GM11168 (cell line): ENCODE measurements at regions not wholly inside any gene's neighbourhood (a gene's known extent, or its start where the extent isn't known, plus 50 kb on each side); places are given as distances from the start of the nearest gene placed in this dataset.

Experiments
- in situ Hi-C: fragments of 300-500 bp; cut with MboI; formaldehyde crosslinking; loops from one replicate; pipeline ENCODE4 v1.12.0; 2022; ENCODE audit warnings: low sequenced_read_pairs; ENCODE audit not compliant: unreplicated experiment

- in situ Hi-C loops: no loop called here
Observed at GRCh38 chr5:167463939-167464338, 827.5 kb upstream of the WWC1 start.

GRCh38 chr5:167466992-167467391 is 824.5 kb upstream of the WWC1 start:
- in situ Hi-C loops: no loop called here

GRCh38 chr5:167472566-167473108 is 818.8 kb upstream of the WWC1 start:
- in situ Hi-C loops: no loop called here

- in situ Hi-C loops: no loop called here
Observed at GRCh38 chr5:167478188-167478587, 813.3 kb upstream of the WWC1 start.

- in situ Hi-C loops: no loop called here
Observed at GRCh38 chr5:167479779-167480178, 811.7 kb upstream of the WWC1 start.

- in situ Hi-C loops: no loop called here
Observed at GRCh38 chr5:167481345-167481744, 810.1 kb upstream of the WWC1 start.

DNA sequence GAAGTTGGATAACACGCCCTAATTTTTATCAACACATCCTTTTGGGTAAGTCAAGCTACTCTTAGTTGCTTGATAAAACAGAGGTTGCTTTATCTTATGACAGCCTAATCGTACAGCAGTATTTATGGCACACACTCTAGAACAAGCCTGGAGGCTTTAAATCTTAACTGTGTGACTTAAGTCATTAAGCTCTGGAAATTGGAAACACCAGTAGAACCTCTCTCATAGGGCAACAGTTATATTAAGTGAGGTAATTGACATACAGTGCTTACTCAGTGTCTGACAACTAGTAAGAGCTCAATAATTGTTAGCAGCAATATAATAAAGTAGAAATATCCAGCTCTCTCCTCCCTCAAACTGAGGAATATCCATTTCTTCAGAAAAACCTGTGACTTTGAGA is 808.9 kb upstream of the WWC1 start:
- in situ Hi-C loops: no loop called here

DNA sequence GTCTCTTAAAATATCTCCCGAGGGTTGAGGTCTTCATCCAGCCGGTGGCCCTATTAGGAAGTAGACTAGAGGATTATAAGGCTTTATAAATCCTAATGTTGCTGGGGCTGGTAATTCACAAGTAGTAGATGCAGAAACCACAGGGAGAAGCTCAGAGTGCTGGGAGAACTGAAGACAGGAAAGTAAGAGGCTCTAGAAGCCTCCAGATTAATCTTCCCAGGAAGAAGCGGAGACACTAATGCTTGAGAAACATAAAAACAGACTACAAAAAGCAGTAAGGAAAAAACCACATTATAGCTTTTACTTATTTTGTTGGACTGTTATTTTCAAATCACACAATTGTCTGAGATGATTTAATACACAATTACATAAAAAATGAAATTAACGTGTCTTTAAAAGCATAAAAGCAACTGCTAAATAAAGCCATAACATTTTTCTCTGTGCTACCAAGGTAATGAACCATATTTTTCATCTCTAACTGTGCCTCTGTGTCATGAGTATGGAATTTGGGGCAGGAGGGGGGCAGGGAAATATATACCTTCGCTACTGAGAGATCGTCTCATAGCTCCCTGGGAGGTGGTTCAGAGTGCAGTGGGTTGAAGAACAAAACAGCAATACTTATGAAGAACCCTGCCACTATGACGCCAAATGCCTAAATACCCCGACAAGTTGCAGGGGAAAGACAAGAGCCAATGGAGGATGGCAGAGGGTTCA is 806.2 kb upstream of the WWC1 start:
- in situ Hi-C loops: no loop called here

DNA sequence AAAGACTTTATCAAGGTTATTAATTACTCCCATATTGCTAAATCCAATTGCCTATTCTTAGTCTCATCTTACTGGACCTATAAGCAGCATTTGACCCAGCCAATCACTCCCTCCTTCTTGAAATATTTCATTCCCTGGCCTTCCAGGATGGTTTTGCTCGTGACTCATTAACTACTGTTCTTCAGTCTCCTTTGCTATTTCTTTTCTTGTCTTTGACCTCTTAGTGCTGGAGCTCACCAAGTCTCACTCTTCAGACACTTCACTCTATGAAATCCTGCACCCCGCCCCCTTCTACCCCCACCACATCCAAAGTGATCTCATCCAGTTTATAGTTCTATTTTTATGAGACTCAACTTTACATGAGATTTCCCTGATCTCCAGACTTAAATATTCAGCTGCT is 803.1 kb upstream of the WWC1 start:
- in situ Hi-C loops: no loop called here

DNA sequence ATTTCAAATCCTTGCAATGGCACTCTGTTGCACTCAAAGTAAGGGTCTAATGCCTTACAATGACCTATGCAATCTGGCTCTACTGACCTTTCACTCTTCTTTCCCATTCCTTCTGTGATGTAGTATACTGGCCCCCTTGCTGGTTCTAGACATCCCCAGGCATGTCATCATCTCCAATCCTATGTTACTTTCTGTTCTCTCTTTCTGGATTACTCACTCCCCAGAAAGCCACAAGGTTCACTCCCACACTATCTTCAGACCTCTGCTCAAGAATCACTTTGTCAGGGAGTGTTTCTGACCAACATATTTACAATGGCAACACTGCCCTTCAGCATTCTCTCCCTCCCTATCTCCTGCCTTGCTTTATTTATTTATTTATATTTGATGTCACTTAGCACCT is 802.2 kb upstream of the WWC1 start:
- in situ Hi-C loops: no loop called here

DNA sequence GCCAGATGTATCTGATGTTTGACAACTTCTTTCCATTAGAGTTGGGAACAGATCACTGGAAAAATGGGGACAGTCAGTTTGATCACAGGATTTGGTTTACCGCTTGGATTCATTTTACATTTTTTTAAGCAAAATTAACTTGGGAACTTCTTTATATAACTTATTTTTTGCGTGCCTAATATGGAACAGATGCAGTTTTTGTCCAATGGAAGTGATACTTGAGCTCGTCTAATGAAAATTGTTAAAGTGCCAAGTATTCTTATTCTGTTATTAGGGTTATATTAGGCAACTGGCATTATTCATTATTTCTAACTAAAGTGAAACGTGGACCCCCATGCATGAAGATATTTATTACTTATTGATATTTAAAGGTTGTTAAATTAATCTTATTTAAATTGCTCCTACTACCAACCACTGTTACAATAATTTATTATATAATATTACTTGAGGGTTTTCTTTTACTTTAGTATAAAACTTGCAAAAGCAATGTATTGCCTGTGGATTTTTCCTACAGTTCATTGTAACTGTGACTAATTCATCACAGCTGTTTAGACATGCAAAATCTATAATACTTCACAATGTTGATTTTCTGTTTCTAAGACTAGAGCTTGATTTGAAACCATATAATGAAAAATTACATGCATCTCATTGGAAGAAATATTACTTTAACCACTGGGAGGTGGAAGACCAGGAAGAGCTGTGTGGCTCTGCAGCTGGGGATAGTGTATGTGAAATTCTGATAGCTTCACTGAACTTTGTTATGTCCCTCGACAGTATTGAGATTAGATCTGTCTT is 787.3 kb upstream of the WWC1 start:
- in situ Hi-C loops: no loop called here

DNA sequence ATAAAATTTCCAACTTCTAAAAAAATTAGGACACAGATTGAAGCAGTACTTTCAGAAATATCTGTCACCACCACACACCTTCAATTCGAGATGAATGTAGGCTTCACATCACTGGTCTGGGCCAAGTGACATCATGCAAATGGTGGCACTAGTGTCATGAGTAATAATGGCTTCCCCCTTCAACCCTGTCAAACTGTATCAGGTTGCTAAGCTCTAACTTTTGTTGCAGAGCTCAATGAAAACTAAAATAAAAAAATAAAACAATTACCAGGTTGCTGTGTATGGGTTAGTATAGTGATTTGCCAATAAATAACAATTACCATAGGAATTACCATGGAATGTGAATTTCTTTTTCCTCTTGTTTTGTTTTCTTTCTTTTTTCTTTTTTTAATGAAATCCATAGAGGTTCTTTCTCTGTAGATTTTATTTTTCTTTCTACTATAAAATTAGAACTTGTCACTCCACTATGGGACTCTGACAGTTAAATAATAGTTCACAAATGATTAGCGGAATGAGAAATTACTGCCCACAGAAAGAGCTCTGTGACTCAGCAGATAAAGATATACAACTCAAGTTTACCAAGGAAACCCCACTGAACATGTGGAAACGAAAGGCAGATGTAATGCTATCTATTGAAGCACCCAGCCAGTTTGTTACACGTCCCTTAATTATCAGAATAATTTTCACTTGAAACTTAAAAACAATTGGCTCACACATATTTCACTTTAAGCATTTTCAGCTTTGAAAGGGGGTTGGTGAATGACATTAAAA is 783.8 kb upstream of the WWC1 start:
- in situ Hi-C loops: no loop called here

DNA sequence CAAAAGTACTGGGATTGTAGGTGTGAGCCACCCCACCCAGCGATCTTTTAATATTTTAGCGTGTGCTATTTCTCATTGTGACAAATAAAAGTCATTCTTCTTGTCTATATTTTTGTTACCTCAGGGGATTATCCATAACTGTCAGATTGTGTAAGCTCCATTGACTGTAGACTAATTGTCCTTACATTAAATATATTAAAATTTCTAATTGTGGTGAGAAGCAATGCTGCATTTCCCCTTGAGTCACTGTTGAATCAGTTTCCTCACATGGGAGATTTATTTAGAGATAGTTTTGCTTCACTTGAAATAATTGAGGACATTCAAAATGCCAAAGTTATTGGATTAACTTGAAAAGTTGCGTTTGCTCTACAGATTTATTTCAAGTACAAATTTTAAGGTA is 782.4 kb upstream of the WWC1 start:
- in situ Hi-C loops: no loop called here

DNA sequence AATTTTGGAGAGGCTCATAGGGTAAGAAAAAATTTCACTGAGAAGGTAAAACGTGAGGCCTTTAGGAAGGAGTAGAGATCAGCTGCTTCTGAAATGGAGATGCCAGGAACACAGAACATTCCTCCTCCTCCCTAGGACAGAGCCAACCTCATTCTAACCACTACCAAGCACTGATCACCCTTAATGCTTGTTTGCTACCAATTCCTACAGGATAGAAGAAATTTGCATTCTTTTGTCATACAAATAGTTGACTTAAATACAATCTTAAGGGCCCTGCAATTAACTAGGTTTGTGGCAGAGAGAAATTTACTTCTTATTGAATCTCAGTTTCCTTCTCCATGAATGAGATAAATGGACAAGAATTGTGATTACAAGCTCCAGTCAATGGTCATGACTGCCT is 780.2 kb upstream of the WWC1 start:
- in situ Hi-C loops: no loop called here

GRCh38 chr5:167512111-167512510 is 779.3 kb upstream of the WWC1 start:
- in situ Hi-C loops: no loop called here

DNA sequence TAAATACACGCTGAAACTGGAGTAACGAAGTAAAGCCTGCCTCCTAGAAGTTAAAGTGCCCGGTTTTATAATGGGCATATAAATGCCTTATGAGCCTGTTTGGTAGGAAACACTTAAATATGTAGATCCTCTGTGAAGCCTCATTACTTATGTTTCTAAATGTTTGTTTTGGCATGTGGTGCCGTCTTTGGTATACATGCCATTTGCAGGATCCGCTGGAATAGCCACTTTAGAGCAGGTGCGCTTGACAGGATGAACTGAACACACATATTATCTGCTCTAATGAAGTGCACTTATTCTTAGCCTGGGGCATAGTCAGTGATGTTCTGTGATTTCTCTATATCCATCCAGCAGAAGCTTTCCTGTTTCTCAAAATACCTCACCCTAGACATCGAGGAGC is 778.1 kb upstream of the WWC1 start:
- in situ Hi-C loops: no loop called here

DNA sequence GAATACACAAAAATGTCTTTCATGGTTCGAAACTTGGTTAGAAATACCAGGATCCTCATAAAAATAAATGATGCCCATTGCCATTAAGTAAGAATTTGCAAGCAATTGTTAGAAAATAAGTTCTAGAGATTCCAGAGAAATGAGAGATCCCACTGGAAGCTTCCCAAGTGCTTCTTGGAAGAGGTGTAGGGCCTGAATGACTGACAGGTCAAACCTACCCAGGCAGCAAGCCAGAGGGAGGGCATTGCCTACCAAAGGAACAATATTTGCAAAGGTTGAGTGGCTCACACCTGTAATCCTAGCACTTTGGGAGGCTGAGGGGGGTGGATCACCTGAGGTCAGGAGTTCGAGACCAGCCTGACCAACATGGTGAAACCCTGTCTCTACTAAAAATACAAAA is 777.0 kb upstream of the WWC1 start:
- in situ Hi-C loops: no loop called here

GRCh38 chr5:167525004-167525403 is 766.4 kb upstream of the WWC1 start:
- in situ Hi-C loops: no loop called here

DNA sequence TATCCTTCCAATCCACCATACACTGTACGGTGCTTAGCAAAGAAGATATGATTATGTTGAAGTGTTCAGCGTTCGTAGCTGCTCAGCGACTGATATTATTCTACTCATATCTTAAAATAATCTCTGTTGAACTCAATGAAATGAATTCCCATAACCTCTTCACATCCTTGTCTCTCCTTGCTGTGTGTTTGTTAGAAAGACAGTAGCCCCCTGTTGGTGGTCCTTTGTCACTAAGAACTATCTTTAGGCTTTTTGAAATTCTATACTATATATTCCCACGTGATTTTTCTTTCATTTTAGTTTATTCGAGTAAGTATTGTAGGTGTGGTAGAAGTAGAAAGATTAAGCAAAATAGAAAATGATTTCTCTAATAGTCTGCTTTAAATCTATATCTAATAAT is 762.8 kb upstream of the WWC1 start:
- in situ Hi-C loops: no loop called here

DNA sequence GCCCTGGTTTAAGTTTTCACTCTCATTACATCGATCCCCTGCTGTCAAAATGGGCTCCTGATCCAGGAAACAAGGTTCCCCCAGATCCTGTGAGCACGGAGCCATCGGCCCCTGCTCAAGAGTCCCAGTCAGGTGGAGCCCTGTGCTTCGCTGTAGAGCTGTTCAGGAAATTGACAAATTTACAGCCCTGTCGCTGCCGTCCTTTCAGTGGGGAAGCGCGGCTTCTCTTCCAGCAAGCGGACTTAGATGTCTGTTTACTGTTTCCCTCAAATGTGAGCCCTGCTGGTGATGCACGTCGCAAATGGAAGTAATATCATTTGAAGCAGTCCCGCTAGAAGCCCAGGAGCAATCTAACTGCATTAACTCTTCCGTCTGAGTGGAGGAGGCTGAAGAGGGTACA is 760.9 kb upstream of the WWC1 start:
- in situ Hi-C loops: no loop called here
